ENCODE measurements at regions not wholly inside any gene's neighbourhood (a gene's known extent, or its start where the extent isn't known, plus 50 kb on each side); places are given as distances from the start of the nearest gene placed in this dataset.

GRCh38 chr13:86831084-86831483 is 840.1 kb upstream of the SLITRK5 start:
- TF ChIP-seq CTCF (IDR thresholded peaks at IDR 0.05) (no peak), ATF3 (CRISPR knock-in tag; conservative IDR thresholded peaks at IDR 0.05) (no peak), ZNF416 (CRISPR knock-in tag; IDR thresholded peaks at IDR 0.05) (no peak), CREB1 (CRISPR knock-in tag; IDR thresholded peaks at IDR 0.05) (no peak), FOXJ3 (CRISPR knock-in tag; IDR thresholded peaks at IDR 0.05; ENCODE audit: borderline replicate concordance) (no peak), ESRRA (CRISPR knock-in tag; IDR thresholded peaks at IDR 0.05; ENCODE audit: borderline replicate concordance) (no peak), ZNF425 (CRISPR knock-in tag; conservative IDR thresholded peaks at IDR 0.05) (no peak), TCF7 (CRISPR knock-in tag; IDR thresholded peaks at IDR 0.05; ENCODE audit: low read depth) (no peak), TP53 (CRISPR knock-in tag; IDR thresholded peaks at IDR 0.05) (no peak), ZNF263 (CRISPR knock-in tag; IDR thresholded peaks at IDR 0.05; ENCODE audit: low read depth) (no peak), EMX1 (CRISPR knock-in tag; IDR thresholded peaks at IDR 0.05) (no peak), JUN (CRISPR knock-in tag; IDR thresholded peaks at IDR 0.05) (no peak)
- TF ChIP-seq, protein P1, sequence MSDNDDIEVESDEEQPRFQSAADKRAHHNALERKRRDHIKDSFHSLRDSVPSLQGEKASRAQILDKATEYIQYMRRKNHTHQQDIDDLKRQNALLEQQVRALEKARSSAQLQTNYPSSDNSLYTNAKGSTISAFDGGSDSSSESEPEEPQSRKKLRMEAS (CRISPR knock-in tag; IDR thresholded peaks at IDR 0.05): no peak
- TF ChIP-seq, protein P2, sequence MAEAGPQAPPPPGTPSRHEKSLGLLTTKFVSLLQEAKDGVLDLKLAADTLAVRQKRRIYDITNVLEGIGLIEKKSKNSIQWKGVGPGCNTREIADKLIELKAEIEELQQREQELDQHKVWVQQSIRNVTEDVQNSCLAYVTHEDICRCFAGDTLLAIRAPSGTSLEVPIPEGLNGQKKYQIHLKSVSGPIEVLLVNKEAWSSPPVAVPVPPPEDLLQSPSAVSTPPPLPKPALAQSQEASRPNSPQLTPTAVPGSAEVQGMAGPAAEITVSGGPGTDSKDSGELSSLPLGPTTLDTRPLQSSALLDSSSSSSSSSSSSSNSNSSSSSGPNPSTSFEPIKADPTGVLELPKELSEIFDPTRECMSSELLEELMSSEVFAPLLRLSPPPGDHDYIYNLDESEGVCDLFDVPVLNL (CRISPR knock-in tag; IDR thresholded peaks at IDR 0.05; ENCODE audit: borderline replicate concordance, low read depth): no peak

Data from WTC11 (cell line).